ENCODE measurements at regions not wholly inside any gene's neighbourhood (a gene's known extent, or its start where the extent isn't known, plus 50 kb on each side); places are given as distances from the start of the nearest gene placed in this dataset.

GRCh38 chr9:95777136-95777535, 98.4 kb upstream of the ERCC6L2 start:
- no peak for TF ChIP-seq CTCF (IDR thresholded peaks at IDR 0.05)
- TF ChIP-seq POLR2A (IDR thresholded peaks at IDR 0.05), result no peak

Measured in right lobe of liver (tissue), 4 donors.